Panc1 (cell line): ENCODE measurements at regions not wholly inside any gene's neighbourhood (a gene's known extent, or its start where the extent isn't known, plus 50 kb on each side); places are given as distances from the start of the nearest gene placed in this dataset.

Experiments used
- POLR2AphosphoS5 ChIP-seq: IDR thresholded peaks from 2 replicates; pipeline ENCODE4 v1.6.1; 2012; ENCODE audit warnings: mild to moderate bottlenecking, low read depth, low read length, moderate library complexity
- SIN3A ChIP-seq: IDR thresholded peaks from 2 replicates; pipeline ENCODE4 v1.6.1; 2012; ENCODE audit warnings: low read depth, mild to moderate bottlenecking, low read length, moderate library complexity, borderline replicate concordance; ENCODE audit not compliant: insufficient read depth
- TF ChIP-seq, protein P1 (sequence below): fragments of 450-650 bp; IDR thresholded peaks from 2 replicates; pipeline ENCODE4 v1.5.1; 2017; ENCODE audit warnings: mild to moderate bottlenecking

DNA sequence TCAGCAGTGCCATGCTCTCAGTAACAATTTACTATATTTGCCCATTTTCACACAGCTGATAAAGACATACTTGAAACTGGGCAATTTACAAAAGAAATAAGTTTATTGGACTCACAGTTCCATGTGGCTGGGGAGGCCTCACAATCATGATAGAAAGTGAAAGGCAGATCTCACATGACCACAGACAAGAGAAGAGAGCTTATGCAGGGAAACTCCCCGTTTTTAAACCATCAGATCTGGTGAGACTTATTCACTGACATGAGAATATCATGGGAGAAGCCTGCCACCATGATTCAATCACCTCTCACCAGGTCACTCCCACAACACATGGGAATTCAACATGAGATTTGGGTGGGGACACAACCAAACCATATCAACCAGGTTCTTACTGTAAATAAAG lies 112.1 kb upstream of the C1orf87 start:
- TF ChIP-seq, protein P1, sequence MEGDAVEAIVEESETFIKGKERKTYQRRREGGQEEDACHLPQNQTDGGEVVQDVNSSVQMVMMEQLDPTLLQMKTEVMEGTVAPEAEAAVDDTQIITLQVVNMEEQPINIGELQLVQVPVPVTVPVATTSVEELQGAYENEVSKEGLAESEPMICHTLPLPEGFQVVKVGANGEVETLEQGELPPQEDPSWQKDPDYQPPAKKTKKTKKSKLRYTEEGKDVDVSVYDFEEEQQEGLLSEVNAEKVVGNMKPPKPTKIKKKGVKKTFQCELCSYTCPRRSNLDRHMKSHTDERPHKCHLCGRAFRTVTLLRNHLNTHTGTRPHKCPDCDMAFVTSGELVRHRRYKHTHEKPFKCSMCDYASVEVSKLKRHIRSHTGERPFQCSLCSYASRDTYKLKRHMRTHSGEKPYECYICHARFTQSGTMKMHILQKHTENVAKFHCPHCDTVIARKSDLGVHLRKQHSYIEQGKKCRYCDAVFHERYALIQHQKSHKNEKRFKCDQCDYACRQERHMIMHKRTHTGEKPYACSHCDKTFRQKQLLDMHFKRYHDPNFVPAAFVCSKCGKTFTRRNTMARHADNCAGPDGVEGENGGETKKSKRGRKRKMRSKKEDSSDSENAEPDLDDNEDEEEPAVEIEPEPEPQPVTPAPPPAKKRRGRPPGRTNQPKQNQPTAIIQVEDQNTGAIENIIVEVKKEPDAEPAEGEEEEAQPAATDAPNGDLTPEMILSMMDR, result no peak
- TF ChIP-seq SIN3A, result no peak
- no peak for TF ChIP-seq POLR2AphosphoS5
